Colon (tissue), 2 donors: ENCODE measurements at regions not wholly inside any gene's neighbourhood (a gene's known extent, or its start where the extent isn't known, plus 50 kb on each side); places are given as distances from the start of the nearest gene placed in this dataset.

ENCODE experiments used
- FAIRE-seq: peaks from 2 replicates; lab custom pipeline; 2012; peaks lifted over from hg19 to GRCh38; lab: Jason Lieb, UNC
- donor health status: control.
- donor health status: control.

GRCh38 chr1:90402893-90403849, 313.9 kb downstream of the BARHL2 start:
- FAIRE-seq = no peak

GRCh38 chr1:90400131-90400530, 317.0 kb downstream of the BARHL2 start:
- no peak for FAIRE-seq

- no peak for FAIRE-seq
Observed at GRCh38 chr1:90396917-90397316, 320.2 kb downstream of the BARHL2 start.

- no peak for FAIRE-seq
Observed at GRCh38 chr1:90394247-90394646, 322.9 kb downstream of the BARHL2 start.

GRCh38 chr1:90393025-90393424, 324.1 kb downstream of the BARHL2 start:
- FAIRE-seq = no peak

- FAIRE-seq = no peak
Observed at GRCh38 chr1:90391126-90391525, 326.0 kb downstream of the BARHL2 start.

GRCh38 chr1:90387805-90388204, 329.3 kb downstream of the BARHL2 start:
- no peak for FAIRE-seq

GRCh38 chr1:90386899-90387720, 330.0 kb downstream of the BARHL2 start:
- no peak for FAIRE-seq

GRCh38 chr1:90384193-90384592, 332.9 kb downstream of the BARHL2 start:
- FAIRE-seq = no peak

- FAIRE-seq = no peak
Observed at GRCh38 chr1:90382161-90382560, 334.9 kb downstream of the BARHL2 start.

- no peak for FAIRE-seq
Observed at GRCh38 chr1:90381598-90381997, 335.5 kb downstream of the BARHL2 start.

GRCh38 chr1:90371448-90371813, 345.7 kb downstream of the BARHL2 start:
- no peak for FAIRE-seq

GRCh38 chr1:90370686-90371447, 346.2 kb downstream of the BARHL2 start:
- no peak for FAIRE-seq

GRCh38 chr1:90362163-90362562, 354.9 kb downstream of the BARHL2 start:
- no peak for FAIRE-seq

GRCh38 chr1:90361026-90361425, 356.1 kb downstream of the BARHL2 start:
- no peak for FAIRE-seq

GRCh38 chr1:90359994-90360393, 357.1 kb downstream of the BARHL2 start:
- no peak for FAIRE-seq

- no peak for FAIRE-seq
Observed at GRCh38 chr1:90358448-90358847, 358.7 kb downstream of the BARHL2 start.

- no peak for FAIRE-seq
Observed at GRCh38 chr1:90357995-90358394, 359.1 kb downstream of the BARHL2 start.

- FAIRE-seq = no peak
Observed at GRCh38 chr1:90356991-90357390, 360.1 kb downstream of the BARHL2 start.

GRCh38 chr1:90356101-90356500, 361.0 kb downstream of the BARHL2 start:
- FAIRE-seq = no peak

GRCh38 chr1:90354704-90355103, 359.8 kb downstream of the ZNF326 start:
- no peak for FAIRE-seq

- FAIRE-seq = no peak
Observed at GRCh38 chr1:90351019-90351418, 356.1 kb downstream of the ZNF326 start.
